GM06990 (cell line): ENCODE measurements at regions not wholly inside any gene's neighbourhood (a gene's known extent, or its start where the extent isn't known, plus 50 kb on each side); places are given as distances from the start of the nearest gene placed in this dataset.

Source experiments
- DNase-seq: peaks from one replicate; pipeline ENCODE4 v3.0.0-alpha.2; 2011; ENCODE audit not compliant: insufficient read length; ENCODE audit errors: extremely low read depth
- H3K27me3 ChIP-seq: replicated peaks from 2 replicates; pipeline ENCODE4 v1.6.0; 2011; ENCODE audit warnings: low read length; ENCODE audit not compliant: control insufficient read depth, insufficient read depth
- H3K36me3 ChIP-seq: 2 replicates; pipeline ENCODE4 v1.5.1; 2011; ENCODE audit warnings: low read length; ENCODE audit not compliant: control insufficient read depth, insufficient read depth
- H3K4me3 ChIP-seq: replicated peaks from 2 replicates; pipeline ENCODE4 v1.5.1; 2011; ENCODE audit warnings: low read depth, mild to moderate bottlenecking, control low read depth, low read length
- CTCF ChIP-seq: IDR thresholded peaks from 2 replicates; pipeline ENCODE4 v1.5.1; 2011; ENCODE audit warnings: low read length, control low read depth, mild to moderate bottlenecking, inconsistent platforms; ENCODE audit not compliant: insufficient read depth, poor library complexity, severe bottlenecking

- TF ChIP-seq CTCF = no peak
- Histone ChIP-seq H3K36me3 (no peaks in the 10 kb centered on the region), H3K27me3 (no peaks in the 10 kb centered on the region; the same call in 1 of the 2 replicates), H3K4me3 (no peak overlapping the region)
- DNase-seq = no peak
Measured at GRCh38 chr13:97106323-97106722, 112.0 kb upstream of the OXGR1 start.

DNA sequence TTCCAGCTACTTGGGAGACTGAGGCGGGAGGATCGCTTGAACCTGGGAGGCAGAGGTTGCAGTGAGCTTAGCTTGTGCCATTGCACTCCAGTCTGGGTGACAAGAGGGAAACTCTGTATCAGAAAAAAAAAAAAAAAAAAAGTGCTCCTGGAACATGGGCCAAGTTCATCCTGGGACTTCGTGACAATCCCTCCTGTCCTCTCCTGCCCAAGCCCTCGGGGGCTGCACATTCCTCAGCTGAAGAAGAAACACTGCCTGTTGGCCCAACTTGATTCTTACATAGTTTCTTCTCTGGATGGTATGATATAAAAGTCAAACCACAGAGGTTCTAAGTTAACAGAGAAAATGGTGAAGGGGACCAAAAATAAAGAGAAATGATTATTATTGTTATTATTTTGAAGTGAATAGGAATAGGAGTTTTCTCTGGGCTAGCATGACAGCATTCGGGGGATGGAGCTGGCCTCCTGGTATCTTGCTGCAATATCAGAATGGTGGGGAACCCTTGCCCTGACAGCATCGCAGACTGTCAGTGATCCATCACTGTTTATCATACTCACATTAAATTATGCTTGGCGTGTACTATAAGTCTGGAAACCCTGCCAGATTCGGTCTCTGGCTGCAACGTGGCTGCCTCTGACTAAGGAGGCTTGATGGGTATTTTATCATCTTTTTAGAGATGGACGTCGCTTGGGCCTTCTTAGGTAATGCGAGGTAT, 113.7 kb upstream of the OXGR1 start:
- DNase-seq = no peak
- no peaks in the 10 kb centered on the region; the same call in 1 of the 2 replicates for H3K27me3 ChIP-seq
- no peak overlapping the region for H3K4me3 ChIP-seq
- no peaks in the 10 kb centered on the region for H3K36me3 ChIP-seq
- TF ChIP-seq CTCF = no peak

- no peak for TF ChIP-seq CTCF
Measured at GRCh38 chr13:97108530-97108900, 113.6 kb upstream of the MBNL2 start.

DNA sequence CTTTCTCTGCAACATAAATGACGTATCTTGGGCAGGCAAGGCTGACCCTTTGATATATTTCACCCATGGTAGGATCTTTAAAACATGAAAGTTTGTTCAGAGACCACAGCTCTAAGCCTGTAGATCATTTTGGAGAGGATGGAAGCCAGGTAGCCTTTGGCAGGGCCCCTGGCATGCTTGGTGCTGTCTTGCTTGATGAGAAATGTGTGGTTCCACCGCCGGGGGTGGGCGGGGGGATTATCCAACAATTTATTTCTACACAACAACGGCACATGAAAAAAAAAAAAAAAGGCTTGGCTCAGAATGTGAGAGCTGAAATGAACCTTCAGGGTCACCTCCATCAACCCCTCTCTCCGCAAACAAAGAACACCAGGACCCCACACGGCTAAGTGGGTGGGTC, 112.9 kb upstream of the MBNL2 start:
- H3K4me3 ChIP-seq = no peak overlapping the region

More at GRCh38 chr13:97108530-97108900, 113.6 kb upstream of the MBNL2 start:
- Histone ChIP-seq H3K36me3 (no peaks in the 10 kb centered on the region), H3K4me3 (no peak overlapping the region), H3K27me3 (no peaks in the 10 kb centered on the region; the same call in 1 of the 2 replicates)
- DNase-seq = no peak

GRCh38 chr13:97109841-97110492, 112.2 kb upstream of the MBNL2 start:
- no peaks in the 10 kb centered on the region for H3K36me3 ChIP-seq
- H3K27me3 ChIP-seq = no peaks in the 10 kb centered on the region; the same call in 1 of the 2 replicates
- TF ChIP-seq CTCF = peak; percentile 86
- peak; percentile 84 for DNase-seq
- H3K4me3 ChIP-seq = no peak overlapping the region

More for the DNA sequence above, 112.9 kb upstream of the MBNL2 start:
- H3K36me3 ChIP-seq = no peaks in the 10 kb centered on the region
- DNase-seq = no peak
- H3K27me3 ChIP-seq = no peaks in the 10 kb centered on the region; the same call in 1 of the 2 replicates
- TF ChIP-seq CTCF = no peak
